HG02981 (cell line): ENCODE measurements at regions not wholly inside any gene's neighbourhood (a gene's known extent, or its start where the extent isn't known, plus 50 kb on each side); places are given as distances from the start of the nearest gene placed in this dataset.

Experiments used
- ATAC-seq: cut with Tn5 transposase; IDR thresholded peaks from one replicate; pipeline ENCODE4 v1.9.1; 2021; ENCODE audit warnings: mild to moderate bottlenecking, moderate library complexity; ENCODE audit not compliant: unreplicated experiment

- no peak for ATAC-seq
Observed at GRCh38 chr13:78787190-78787589, 128.2 kb upstream of the OBI1 start.

- no peak for ATAC-seq
Observed at GRCh38 chr13:78786459-78786858, 127.5 kb upstream of the OBI1 start.

- ATAC-seq, result no peak
Observed at GRCh38 chr13:78785764-78786163, 126.8 kb upstream of the OBI1 start.

- ATAC-seq, result no peak
Observed at GRCh38 chr13:78784014-78784750, 125.2 kb upstream of the OBI1 start.

- no peak for ATAC-seq
Observed at GRCh38 chr13:78780708-78781107, 121.8 kb upstream of the OBI1 start.

- ATAC-seq, result no peak
Observed at GRCh38 chr13:78779608-78780007, 120.7 kb upstream of the OBI1 start.

GRCh38 chr13:78777976-78778375 lies 119.0 kb upstream of the OBI1 start:
- ATAC-seq, result no peak

- ATAC-seq, result no peak
Observed at GRCh38 chr13:78777396-78777795, 118.4 kb upstream of the OBI1 start.

GRCh38 chr13:78772933-78773332 lies 114.0 kb upstream of the OBI1 start:
- no peak for ATAC-seq

GRCh38 chr13:78770601-78771000 lies 111.6 kb upstream of the OBI1 start:
- ATAC-seq, result no peak

GRCh38 chr13:78768950-78769349 lies 110.0 kb upstream of the OBI1 start:
- ATAC-seq, result no peak

GRCh38 chr13:78764665-78765064 lies 105.7 kb upstream of the OBI1 start:
- no peak for ATAC-seq

- no peak for ATAC-seq
Observed at GRCh38 chr13:78762825-78763224, 103.9 kb upstream of the OBI1 start.

- ATAC-seq, result no peak
Observed at GRCh38 chr13:78759704-78760103, 100.7 kb upstream of the OBI1 start.

- ATAC-seq, result no peak
Observed at GRCh38 chr13:78758549-78758948, 99.6 kb upstream of the OBI1 start.

GRCh38 chr13:78753435-78753834 lies 94.5 kb upstream of the OBI1 start:
- ATAC-seq, result no peak

GRCh38 chr13:78750735-78751134 lies 91.8 kb upstream of the OBI1 start:
- no peak for ATAC-seq

GRCh38 chr13:78743973-78744372 lies 85.0 kb upstream of the OBI1 start:
- no peak for ATAC-seq

GRCh38 chr13:78742659-78743058 lies 83.7 kb upstream of the OBI1 start:
- no peak for ATAC-seq

GRCh38 chr13:78736142-78736541 lies 77.2 kb upstream of the OBI1 start:
- ATAC-seq, result no peak

- ATAC-seq, result no peak
Observed at GRCh38 chr13:78732445-78733017, 73.6 kb upstream of the OBI1 start.

- ATAC-seq, result no peak
Observed at GRCh38 chr13:78722700-78723099, 63.7 kb upstream of the OBI1 start.

GRCh38 chr13:78719367-78719766 lies 60.4 kb upstream of the OBI1 start:
- no peak for ATAC-seq
